A549 (cell line): ENCODE measurements at regions not wholly inside any gene's neighbourhood (a gene's known extent, or its start where the extent isn't known, plus 50 kb on each side); places are given as distances from the start of the nearest gene placed in this dataset.

Experiments used
- CHD2 ChIP-seq: fragments of 150-350 bp; IDR thresholded peaks from 2 replicates; pipeline ENCODE4 v1.6.1; 2014; ENCODE audit warnings: low read length; ENCODE audit not compliant: partially characterized antibody
- EHF ChIP-seq: fragments of 250-450 bp; sonication (Bioruptor Pico); IDR thresholded peaks from 2 replicates; pipeline ENCODE4 v1.5.0; 2020; ENCODE audit warnings: mild to moderate bottlenecking
- ESRRA ChIP-seq: fragments of 150-350 bp; IDR thresholded peaks from 2 replicates; pipeline ENCODE4 v1.6.1; 2014; ENCODE audit warnings: mild to moderate bottlenecking, low read length, borderline replicate concordance
- FOSL2 ChIP-seq, 2 experiments: fragments of 450-650 bp in 1 of 2; fragments of >200 bp in 1 of 2; sonication (Bioruptor Twin) in 1 of 2; formaldehyde crosslinking; IDR thresholded peaks; 2 replicates each; pipeline versions ENCODE4 v1.5.0 to v1.6.1; 2016 to 2020; ENCODE audit warnings: mild to moderate bottlenecking in 1 of 2, moderate library complexity in 1 of 2
- HOXB5 ChIP-seq: fragments of 250-450 bp; sonication (Bioruptor Pico); IDR thresholded peaks from 2 replicates; pipeline ENCODE4 v1.5.0; 2020; ENCODE audit warnings: mild to moderate bottlenecking, moderate library complexity
- JUNB ChIP-seq: fragments of >200 bp; sonication (Bioruptor Twin); formaldehyde crosslinking; IDR thresholded peaks from 2 replicates; pipeline ENCODE4 v1.6.1; 2016
- MAZ ChIP-seq: fragments of 150-350 bp; IDR thresholded peaks from 2 replicates; pipeline ENCODE4 v1.6.1; 2014; ENCODE audit warnings: antibody characterized with exemption, low read depth, low read length, borderline replicate concordance
- NR3C1 ChIP-seq: fragments of >200 bp; sonication (Bioruptor Twin); formaldehyde crosslinking; IDR thresholded peaks from 3 replicates; pipeline ENCODE4 v1.6.1; 2017
- POLR2A ChIP-seq: IDR thresholded peaks from 2 replicates; pipeline ENCODE4 v1.6.1; 2012; ENCODE audit warnings: mild to moderate bottlenecking, low read length
- RAD21 ChIP-seq, 2 experiments: fragments of >200 bp in 1 of 2; sonication (Bioruptor Twin) in 1 of 2; formaldehyde crosslinking in 1 of 2; IDR thresholded peaks in 1 of 2; conservative IDR thresholded peaks in 1 of 2; 2 replicates in 1 of 2; 3 replicates in 1 of 2; pipeline ENCODE4 v1.6.1; 2012 to 2018; ENCODE audit warnings: inconsistent platforms in 1 of 2
- RARB ChIP-seq: fragments of 250-450 bp; sonication (Bioruptor Pico); IDR thresholded peaks from 2 replicates; pipeline ENCODE4 v1.8.0; 2021; ENCODE audit warnings: mild to moderate bottlenecking, moderate library complexity
- REST ChIP-seq: fragments of 200-600 bp; sonication (generic); IDR thresholded peaks from 2 replicates; pipeline ENCODE4 v1.6.1; 2016; ENCODE audit warnings: antibody characterized with exemption, mild to moderate bottlenecking, moderate library complexity
- TF ChIP-seq, protein P1 (sequence below): fragments of >200 bp; sonication (Bioruptor Twin); formaldehyde crosslinking; IDR thresholded peaks from 3 replicates; pipeline ENCODE4 v1.5.1; 2016

- TF ChIP-seq, protein P1, sequence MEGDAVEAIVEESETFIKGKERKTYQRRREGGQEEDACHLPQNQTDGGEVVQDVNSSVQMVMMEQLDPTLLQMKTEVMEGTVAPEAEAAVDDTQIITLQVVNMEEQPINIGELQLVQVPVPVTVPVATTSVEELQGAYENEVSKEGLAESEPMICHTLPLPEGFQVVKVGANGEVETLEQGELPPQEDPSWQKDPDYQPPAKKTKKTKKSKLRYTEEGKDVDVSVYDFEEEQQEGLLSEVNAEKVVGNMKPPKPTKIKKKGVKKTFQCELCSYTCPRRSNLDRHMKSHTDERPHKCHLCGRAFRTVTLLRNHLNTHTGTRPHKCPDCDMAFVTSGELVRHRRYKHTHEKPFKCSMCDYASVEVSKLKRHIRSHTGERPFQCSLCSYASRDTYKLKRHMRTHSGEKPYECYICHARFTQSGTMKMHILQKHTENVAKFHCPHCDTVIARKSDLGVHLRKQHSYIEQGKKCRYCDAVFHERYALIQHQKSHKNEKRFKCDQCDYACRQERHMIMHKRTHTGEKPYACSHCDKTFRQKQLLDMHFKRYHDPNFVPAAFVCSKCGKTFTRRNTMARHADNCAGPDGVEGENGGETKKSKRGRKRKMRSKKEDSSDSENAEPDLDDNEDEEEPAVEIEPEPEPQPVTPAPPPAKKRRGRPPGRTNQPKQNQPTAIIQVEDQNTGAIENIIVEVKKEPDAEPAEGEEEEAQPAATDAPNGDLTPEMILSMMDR: no peak
- TF ChIP-seq NR3C1 (no peak), POLR2A (no peak), CHD2 (no peak), ESRRA (no peak), HOXB5 (CRISPR knock-in tag) (no peak), FOSL2 (IDR thresholded peaks at IDR 0.05) (no peak), FOSL2 (CRISPR knock-in tag; IDR thresholded peaks at IDR 0.05) (no peak), RARB (no peak), REST (no peak), EHF (CRISPR knock-in tag) (no peak), RAD21 (conservative IDR thresholded peaks at IDR 0.05 in 1 of 2, IDR thresholded peaks at IDR 0.05 in 1 of 2) (no peak), JUNB (no peak), MAZ (no peak)
Observed at GRCh38 chr2:217268978-217269377, 409.1 kb upstream of the TNP1 start.
